Chondrocyte (in vitro differentiated cells): ENCODE measurements at regions not wholly inside any gene's neighbourhood (a gene's known extent, or its start where the extent isn't known, plus 50 kb on each side); places are given as distances from the start of the nearest gene placed in this dataset.
"Not testable (repeated sequence)": the region's sequence is repeated elsewhere in the genome, so short reads cannot be mapped to it uniquely, and the experiment has no call there.

ENCODE experiments used
- DNase-seq: peaks from one replicate; pipeline ENCODE4 v3.0.0; 2021; ENCODE audit warnings: mixed read lengths, low spot score
- H3K27ac Mint-ChIP-seq: one replicate; pipeline ENCODE4 v1.8.0; 2021; ENCODE audit warnings: mild to moderate bottlenecking, moderate library complexity, mixed read lengths; ENCODE audit not compliant: unreplicated experiment
- H3K27me3 Mint-ChIP-seq: 2 replicates; pipeline ENCODE4 v1.8.0; 2021; ENCODE audit warnings: low read depth, mixed read lengths
- H3K36me3 Mint-ChIP-seq: 2 replicates; pipeline ENCODE4 v1.8.0; 2021; ENCODE audit warnings: low read depth, mixed read lengths
- H3K4me1 Mint-ChIP-seq: 2 replicates; pipeline ENCODE4 v1.8.0; 2021; ENCODE audit warnings: low read depth, mild to moderate bottlenecking, mixed read lengths
- H3K4me3 Mint-ChIP-seq: one replicate; pipeline ENCODE4 v1.8.0; 2021; ENCODE audit warnings: mild to moderate bottlenecking, moderate library complexity, mixed read lengths; ENCODE audit not compliant: unreplicated experiment
- H3K9me3 Mint-ChIP-seq: 2 replicates; pipeline ENCODE4 v1.8.0; 2021; ENCODE audit warnings: low read depth, mixed read lengths
- TF ChIP-seq, protein P1 (sequence below): fragments of 200-600 bp; sonication (generic); IDR thresholded peaks from 2 replicates; pipeline ENCODE4 v1.5.0; 2021; ENCODE audit warnings: antibody characterized with exemption, mild to moderate bottlenecking, moderate library complexity

DNA sequence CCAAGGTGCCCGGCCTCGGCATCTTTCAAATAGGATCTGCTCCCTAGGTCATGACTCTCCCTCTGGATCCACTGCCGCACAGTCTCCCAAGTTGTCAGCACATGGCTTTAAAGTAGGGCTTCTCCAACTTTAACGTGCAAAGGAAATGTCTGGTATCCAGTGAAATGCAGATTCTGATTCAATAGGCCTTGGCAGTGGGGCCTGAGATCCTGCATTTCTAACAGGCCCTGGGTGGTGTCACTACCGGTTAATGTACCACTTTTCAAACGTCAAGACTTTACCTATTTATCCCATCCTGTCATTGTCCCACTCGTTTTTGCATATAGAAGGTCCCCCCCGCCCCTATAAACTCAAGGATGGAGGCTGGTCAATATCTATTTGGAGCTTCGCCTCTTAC lies 137.6 kb upstream of the ZNF618 start:
- H3K27ac Mint-ChIP-seq, result no peak overlapping the region
- TF ChIP-seq, protein P1, sequence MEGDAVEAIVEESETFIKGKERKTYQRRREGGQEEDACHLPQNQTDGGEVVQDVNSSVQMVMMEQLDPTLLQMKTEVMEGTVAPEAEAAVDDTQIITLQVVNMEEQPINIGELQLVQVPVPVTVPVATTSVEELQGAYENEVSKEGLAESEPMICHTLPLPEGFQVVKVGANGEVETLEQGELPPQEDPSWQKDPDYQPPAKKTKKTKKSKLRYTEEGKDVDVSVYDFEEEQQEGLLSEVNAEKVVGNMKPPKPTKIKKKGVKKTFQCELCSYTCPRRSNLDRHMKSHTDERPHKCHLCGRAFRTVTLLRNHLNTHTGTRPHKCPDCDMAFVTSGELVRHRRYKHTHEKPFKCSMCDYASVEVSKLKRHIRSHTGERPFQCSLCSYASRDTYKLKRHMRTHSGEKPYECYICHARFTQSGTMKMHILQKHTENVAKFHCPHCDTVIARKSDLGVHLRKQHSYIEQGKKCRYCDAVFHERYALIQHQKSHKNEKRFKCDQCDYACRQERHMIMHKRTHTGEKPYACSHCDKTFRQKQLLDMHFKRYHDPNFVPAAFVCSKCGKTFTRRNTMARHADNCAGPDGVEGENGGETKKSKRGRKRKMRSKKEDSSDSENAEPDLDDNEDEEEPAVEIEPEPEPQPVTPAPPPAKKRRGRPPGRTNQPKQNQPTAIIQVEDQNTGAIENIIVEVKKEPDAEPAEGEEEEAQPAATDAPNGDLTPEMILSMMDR, result no peak
- no peaks in the 10 kb centered on the region for H3K9me3 Mint-ChIP-seq
- peaks cover 35% of the 10 kb centered on the region for H3K4me1 Mint-ChIP-seq
- peaks cover 3% of the 10 kb centered on the region for H3K27me3 Mint-ChIP-seq
- DNase-seq, result no peak
- no peak overlapping the region for H3K4me3 Mint-ChIP-seq
- H3K36me3 Mint-ChIP-seq, result peaks cover 3% of the 10 kb centered on the region

DNA sequence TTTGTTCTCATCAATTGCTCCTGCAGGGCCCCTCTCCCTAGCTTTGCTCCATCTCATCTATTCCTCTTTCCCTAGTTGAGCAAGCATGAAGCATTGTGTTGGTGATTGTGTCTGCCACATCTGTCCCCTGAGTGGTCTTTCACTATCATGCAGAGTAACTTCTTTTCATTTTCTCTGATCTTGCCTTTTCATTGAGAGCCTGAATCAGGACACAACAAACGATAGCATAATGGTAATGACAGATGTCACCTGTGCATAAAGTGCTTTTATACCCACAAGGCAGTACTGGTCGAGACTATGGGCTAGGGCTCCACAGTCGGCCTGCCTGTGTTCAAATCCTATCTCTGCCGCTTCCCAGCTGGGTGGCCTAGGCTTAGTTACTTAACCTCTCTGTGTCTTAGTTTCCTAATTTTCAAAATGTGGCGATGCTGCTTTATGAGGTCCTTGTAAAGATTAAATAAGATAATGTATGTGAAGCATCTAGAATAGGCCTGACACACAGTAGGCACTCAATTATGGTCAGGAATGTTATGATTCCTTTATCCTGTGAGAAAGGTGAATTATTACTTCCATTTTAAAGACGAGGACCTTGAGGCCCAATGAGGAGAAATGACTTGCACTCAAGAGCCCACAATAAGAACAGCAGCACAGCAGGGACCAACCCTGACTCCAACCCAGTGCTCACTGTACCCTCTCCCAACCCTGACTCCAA lies 137.1 kb upstream of the ZNF618 start:
- Mint-ChIP-seq H3K36me3 (peaks cover 2% of the 10 kb centered on the region), H3K4me1 (peaks cover 36% of the 10 kb centered on the region), H3K27ac (no peak overlapping the region), H3K9me3 (no peaks in the 10 kb centered on the region), H3K27me3 (peaks cover 2% of the 10 kb centered on the region), H3K4me3 (no peak overlapping the region)
- TF ChIP-seq, protein P1, result no peak
- DNase-seq, result no peak

DNA sequence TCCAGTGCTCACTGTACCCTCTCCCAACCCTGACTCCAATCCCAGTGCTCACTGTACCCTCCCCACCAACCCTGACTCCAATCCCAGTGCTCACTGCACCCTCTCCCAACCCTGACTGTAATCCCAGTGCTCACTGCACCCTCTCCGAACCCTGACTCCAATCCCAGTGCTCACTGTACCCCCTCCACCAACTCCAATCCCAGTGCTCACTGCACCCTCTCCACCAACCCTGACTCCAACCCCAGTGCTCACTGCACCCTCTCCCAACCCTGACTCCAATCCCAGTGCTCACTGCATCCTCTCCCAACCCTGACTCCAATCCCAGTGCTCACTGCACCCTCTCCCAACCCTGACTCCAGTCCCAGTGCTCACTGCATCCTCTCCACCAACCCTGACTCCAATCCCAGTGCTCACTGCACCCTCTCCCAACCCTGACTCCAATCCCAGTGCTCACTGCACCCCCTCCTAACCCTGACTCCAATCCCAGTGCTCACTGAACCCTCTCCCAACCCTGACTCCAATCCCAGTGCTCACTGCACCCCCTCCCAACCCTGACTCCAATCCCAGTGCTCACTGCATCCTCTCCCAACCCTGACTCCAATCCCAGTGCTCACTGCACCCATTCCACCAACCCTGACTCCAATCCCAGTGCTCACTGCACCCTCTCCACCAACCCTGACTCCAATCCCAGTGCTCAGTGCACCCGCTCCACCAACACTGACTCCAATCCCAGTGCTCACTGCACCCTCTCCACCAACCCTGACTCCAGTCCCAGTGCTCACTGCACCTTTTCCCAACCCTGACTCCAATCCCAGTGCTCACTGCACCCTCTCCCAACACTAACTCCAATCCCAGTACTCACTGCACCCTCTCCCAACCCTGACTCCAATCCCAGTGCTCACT lies 136.3 kb upstream of the ZNF618 start:
- not testable (repeated sequence) for DNase-seq, H3K27ac Mint-ChIP-seq, H3K36me3 Mint-ChIP-seq, H3K4me3 Mint-ChIP-seq, H3K9me3 Mint-ChIP-seq, H3K27me3 Mint-ChIP-seq
- peaks cover 36% of the 10 kb centered on the region for H3K4me1 Mint-ChIP-seq

DNA sequence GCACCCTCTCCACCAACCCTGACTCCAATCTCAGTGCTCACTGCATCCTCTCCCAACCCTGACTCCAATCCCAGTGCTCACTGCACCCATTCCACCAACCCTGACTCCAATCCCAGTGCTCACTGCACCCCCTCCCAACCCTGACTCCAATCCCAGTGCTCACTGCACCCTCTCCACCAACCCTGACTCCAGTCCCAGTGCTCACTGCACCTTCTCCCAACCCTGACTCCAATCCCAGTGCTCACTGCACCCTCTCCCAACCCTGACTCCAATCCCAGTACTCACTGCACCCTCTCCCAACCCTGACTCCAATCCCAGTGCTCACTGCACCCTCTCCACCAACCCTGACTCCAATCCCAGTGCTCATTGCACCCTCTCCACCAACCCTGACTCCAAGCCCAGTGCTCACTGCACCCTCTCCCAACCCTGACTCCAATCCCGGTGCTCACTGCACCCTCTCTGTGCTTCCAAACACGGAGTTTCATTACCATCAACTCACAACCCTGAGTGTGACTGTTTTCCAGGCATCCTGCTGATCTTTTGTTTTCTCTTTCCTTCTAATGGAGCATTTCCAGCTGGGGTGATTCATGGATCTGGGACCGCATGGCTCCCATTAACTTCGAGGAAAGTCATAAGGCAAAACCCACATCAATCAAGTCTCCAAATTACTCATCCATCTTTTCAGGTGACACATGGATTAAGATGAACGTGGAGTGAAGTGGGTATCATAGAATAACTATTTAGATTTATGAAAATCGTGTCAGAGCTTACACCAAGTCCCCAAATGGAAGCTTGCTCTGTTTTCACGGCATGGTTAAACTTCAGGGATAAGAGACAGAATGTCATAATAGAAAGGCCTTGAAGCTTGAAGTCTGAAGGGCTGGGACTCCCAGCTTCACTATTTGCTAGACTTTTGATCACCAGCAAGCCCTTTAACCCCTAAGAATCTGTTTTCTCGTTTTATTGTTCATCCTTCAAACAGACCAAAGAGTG lies 135.3 kb upstream of the ZNF618 start:
- H3K27ac Mint-ChIP-seq, result peak overlapping the region; percentile 81
- not testable (repeated sequence) for H3K36me3 Mint-ChIP-seq

DNA sequence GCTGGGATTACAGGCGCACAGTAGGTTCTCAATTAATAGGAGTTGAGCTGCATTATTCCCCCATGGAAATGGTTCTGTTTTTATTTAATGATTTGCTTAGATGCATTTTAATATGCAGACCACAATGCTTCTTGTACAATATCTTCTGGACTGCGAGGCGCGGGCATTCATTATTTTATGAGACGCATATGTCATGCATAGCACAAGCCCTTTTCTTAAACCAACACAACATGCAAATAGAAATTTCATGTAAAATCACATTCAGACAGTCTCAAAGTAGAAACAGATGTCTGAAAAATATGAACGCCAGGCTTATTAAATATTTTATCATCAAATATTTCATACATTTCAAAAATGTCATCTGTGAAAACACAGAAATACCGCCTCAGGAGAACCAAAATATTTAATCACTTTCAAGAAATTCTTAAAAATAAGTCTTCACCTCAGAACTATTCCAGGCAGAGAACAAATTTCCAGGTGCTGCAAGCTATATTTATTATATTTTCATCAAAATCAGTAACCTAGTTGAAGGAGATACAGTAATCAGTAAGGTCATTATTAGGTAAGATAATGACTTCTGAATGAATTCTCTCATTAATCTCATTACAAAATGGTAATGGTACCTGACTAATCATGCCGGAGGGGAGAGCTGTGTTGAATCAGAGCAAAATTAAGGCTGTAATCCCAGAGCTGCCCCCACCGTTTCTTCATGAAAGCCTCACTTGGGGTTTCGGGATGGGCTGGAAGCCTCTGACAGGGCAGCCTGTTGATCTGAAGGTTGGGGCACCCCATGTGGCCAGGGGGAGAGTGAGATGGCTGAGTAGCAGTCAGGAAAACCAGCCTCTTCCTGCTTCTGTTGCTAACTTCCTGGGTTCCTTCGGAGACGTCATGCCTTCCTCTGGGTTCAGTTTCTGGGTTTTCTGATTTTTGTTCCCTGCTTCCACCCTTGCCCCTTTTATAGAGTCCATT lies 133.9 kb upstream of the ZNF618 start:
- Mint-ChIP-seq H3K27me3 (peaks cover 2% of the 10 kb centered on the region), H3K27ac (peak overlapping the region; percentile 15), H3K9me3 (peaks cover 8% of the 10 kb centered on the region), H3K36me3 (no peaks in the 10 kb centered on the region), H3K4me3 (no peak overlapping the region), H3K4me1 (peaks cover 36% of the 10 kb centered on the region)
- TF ChIP-seq, protein P1, result no peak
- DNase-seq, result no peak

More for the DNA sequence above, 135.3 kb upstream of the ZNF618 start:
- H3K27me3 Mint-ChIP-seq, H3K9me3 Mint-ChIP-seq, H3K4me3 Mint-ChIP-seq, DNase-seq: not testable (repeated sequence)
- H3K4me1 Mint-ChIP-seq, result peaks cover 36% of the 10 kb centered on the region
